ENCODE measurements at regions not wholly inside any gene's neighbourhood (a gene's known extent, or its start where the extent isn't known, plus 50 kb on each side); places are given as distances from the start of the nearest gene placed in this dataset.
A peak's percentile ranks its signal among the peaks of the same experiment; 100 is the strongest.

GRCh38 chr12:94078736-94079509 is 69.5 kb upstream of the PLXNC1 start:
- Mint-ChIP-seq H3K27me3 (ENCODE audit: low read depth) (peaks cover 19% of the 10 kb centered on the region), H3K36me3 (ENCODE audit: low read depth) (no peaks in the 10 kb centered on the region), H3K4me3 (no peak overlapping the region), H3K27ac (no peak overlapping the region), H3K4me1 (peaks cover 19% of the 10 kb centered on the region), H3K9me3 (peaks cover 6% of the 10 kb centered on the region)
- TF ChIP-seq, protein P1, sequence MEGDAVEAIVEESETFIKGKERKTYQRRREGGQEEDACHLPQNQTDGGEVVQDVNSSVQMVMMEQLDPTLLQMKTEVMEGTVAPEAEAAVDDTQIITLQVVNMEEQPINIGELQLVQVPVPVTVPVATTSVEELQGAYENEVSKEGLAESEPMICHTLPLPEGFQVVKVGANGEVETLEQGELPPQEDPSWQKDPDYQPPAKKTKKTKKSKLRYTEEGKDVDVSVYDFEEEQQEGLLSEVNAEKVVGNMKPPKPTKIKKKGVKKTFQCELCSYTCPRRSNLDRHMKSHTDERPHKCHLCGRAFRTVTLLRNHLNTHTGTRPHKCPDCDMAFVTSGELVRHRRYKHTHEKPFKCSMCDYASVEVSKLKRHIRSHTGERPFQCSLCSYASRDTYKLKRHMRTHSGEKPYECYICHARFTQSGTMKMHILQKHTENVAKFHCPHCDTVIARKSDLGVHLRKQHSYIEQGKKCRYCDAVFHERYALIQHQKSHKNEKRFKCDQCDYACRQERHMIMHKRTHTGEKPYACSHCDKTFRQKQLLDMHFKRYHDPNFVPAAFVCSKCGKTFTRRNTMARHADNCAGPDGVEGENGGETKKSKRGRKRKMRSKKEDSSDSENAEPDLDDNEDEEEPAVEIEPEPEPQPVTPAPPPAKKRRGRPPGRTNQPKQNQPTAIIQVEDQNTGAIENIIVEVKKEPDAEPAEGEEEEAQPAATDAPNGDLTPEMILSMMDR (IDR thresholded peaks at IDR 0.05; ENCODE audit: unreplicated experiment in 3 of 3) = no peak

DNA sequence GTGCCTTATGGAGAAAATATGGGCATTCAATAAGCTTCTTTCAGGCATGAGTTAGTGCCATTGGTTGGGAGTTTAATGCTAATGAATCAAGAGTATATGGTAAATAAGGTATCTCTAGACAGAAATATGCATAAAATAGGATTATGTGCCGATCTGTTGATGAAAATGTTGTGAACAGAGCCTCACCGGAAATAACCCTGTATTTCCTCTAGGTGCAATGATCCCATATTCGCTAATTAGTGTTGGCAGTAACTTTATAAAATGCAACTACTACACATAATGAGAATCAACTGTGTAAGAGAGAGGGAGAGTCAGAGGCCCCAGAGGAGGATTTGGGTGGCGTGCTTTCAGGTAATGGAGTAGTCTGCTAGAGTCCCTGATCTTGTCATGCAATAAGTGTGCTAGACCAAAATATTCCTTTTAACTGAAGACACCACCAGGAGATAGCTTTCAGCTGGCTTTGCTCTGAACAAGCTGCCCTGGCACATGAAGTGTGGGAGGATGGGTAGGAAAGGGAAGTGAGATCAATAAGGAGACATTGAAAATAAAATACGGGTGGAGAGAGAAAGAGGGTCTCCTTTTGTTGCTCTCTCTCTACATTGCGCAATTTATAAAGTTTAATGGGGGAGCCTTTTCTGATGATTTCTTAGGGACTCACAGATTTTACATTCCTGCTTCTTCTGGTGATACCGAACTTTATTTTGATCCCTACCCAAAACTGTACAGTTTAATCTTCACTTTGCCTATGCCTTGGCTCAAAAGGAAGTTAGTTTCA is 68.6 kb upstream of the PLXNC1 start:
- H3K36me3 Mint-ChIP-seq (ENCODE audit: low read depth) = no peaks in the 10 kb centered on the region
- peaks cover 6% of the 10 kb centered on the region for H3K9me3 Mint-ChIP-seq
- TF ChIP-seq, protein P1 (IDR thresholded peaks at IDR 0.05; ENCODE audit: unreplicated experiment in 3 of 3) = no peak
- peaks cover 17% of the 10 kb centered on the region for H3K4me1 Mint-ChIP-seq
- H3K27me3 Mint-ChIP-seq (ENCODE audit: low read depth) = peaks cover 20% of the 10 kb centered on the region
- peak overlapping the region in 1 of 3 experiments; percentile 25 for H3K27ac Mint-ChIP-seq
- H3K4me3 Mint-ChIP-seq = no peak overlapping the region

DNA sequence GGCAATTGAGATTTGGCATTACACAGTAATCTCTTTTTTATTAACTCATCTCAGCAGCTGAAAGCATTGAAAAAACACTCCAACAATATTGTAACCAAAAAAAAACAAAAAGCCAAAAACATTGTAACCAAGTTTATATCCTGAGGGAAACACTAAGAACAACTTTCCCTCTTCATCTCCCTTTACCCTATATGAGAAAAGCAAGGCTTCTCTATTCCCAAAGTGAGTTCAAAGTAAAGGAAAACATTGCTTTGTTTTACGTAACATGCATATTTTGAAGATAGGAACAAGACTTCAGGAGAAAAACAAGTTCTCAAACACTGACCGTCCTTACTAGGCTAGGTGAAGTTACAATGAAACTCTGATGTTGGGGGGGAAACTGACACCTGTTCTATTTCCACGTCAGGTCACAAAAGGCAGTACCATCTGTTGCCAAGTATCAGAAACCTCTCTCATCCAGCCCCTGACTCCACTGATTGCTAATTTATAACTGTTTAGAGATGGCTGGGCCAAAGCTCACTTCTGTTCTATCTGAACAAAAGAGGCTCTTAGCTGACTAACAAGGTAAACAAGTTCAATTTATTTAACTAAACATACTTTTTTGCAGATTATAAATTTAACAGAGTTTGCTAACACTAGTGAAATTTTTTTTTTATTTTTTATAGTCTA is 67.9 kb upstream of the PLXNC1 start:
- no peak overlapping the region for H3K4me3 Mint-ChIP-seq
- H3K36me3 Mint-ChIP-seq (ENCODE audit: low read depth) = no peaks in the 10 kb centered on the region
- H3K27ac Mint-ChIP-seq = peak overlapping the region in 1 of 3 experiments; percentile 25
- H3K9me3 Mint-ChIP-seq = peaks cover 6% of the 10 kb centered on the region
- peaks cover 11% of the 10 kb centered on the region for H3K4me1 Mint-ChIP-seq
- TF ChIP-seq, protein P1 (IDR thresholded peaks at IDR 0.05; ENCODE audit: unreplicated experiment in 3 of 3) = no peak
- peaks cover 20% of the 10 kb centered on the region for H3K27me3 Mint-ChIP-seq (ENCODE audit: low read depth)

DNA sequence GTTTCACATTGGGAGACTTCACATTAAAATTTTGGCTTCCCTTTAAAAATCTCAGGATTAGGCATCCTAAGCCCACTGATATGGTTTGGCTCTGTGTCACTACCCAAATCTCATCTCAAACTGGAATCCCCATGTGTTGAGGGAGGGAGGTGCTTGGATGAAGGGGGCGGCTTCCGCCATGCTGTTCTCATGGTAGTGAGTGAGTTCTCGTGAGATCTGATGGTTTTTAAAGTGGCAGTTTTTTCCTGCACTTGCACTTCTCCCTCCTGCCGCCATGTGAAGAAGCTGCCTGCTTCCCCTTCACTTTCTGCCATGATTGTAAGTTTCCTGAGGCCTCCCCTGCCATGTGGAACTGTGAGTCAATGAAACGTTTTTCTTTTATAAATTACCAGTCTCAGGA is 65.7 kb upstream of the PLXNC1 start:
- TF ChIP-seq, protein P1 (IDR thresholded peaks at IDR 0.05; ENCODE audit: unreplicated experiment in 3 of 3) = no peak
- Mint-ChIP-seq H3K4me1 (peaks cover 11% of the 10 kb centered on the region), H3K9me3 (peaks cover 14% of the 10 kb centered on the region), H3K27ac (no peak overlapping the region), H3K36me3 (ENCODE audit: low read depth) (no peaks in the 10 kb centered on the region), H3K4me3 (no peak overlapping the region), H3K27me3 (ENCODE audit: low read depth) (peaks cover 15% of the 10 kb centered on the region)

DNA sequence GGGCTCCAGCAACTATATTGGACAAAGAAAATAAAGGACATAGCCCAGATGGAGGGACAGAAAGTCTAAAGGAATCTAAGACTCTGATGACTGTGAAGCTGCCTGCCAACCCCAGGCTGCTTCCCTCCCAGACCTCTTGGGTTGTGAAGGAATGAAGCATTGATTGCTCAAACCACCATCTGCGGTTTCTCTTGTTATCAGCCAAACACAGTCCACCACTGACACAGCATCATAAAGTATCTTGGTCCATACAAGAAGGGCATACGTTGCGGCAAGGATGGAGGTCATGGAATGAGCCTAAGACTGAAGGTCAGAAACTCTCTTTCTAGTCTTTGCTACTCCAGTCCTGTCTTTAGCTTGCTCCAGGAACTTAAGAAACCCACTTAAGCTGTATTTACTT is 58.5 kb upstream of the PLXNC1 start:
- H3K36me3 Mint-ChIP-seq (ENCODE audit: low read depth) = no peaks in the 10 kb centered on the region
- no peak overlapping the region for H3K4me3 Mint-ChIP-seq
- H3K27me3 Mint-ChIP-seq (ENCODE audit: low read depth) = peaks cover 8% of the 10 kb centered on the region
- peaks cover 8% of the 10 kb centered on the region for H3K9me3 Mint-ChIP-seq
- H3K27ac Mint-ChIP-seq = no peak overlapping the region
- TF ChIP-seq, protein P1 (IDR thresholded peaks at IDR 0.05; ENCODE audit: unreplicated experiment in 3 of 3) = no peak
- H3K4me1 Mint-ChIP-seq = no peaks in the 10 kb centered on the region
